Activated naive CD4-positive, alpha-beta T cell treated with anti-CD3 and anti-CD28 coated beads, Interleukin-2, amount 50 U/mL, for 16 hours (primary cell): ENCODE measurements at regions not wholly inside any gene's neighbourhood (a gene's known extent, or its start where the extent isn't known, plus 50 kb on each side); places are given as distances from the start of the nearest gene placed in this dataset.
"Not testable (repeated sequence)": the region's sequence is repeated elsewhere in the genome, so short reads cannot be mapped to it uniquely, and the experiment has no call there.

ENCODE experiments used
- DNase-seq: peaks from one replicate; pipeline ENCODE4 v3.0.0-alpha.2; 2020

- no peak for DNase-seq
Observed at GRCh38 chr12:131494741-131495524, 216.0 kb upstream of the SFSWAP start.

DNA sequence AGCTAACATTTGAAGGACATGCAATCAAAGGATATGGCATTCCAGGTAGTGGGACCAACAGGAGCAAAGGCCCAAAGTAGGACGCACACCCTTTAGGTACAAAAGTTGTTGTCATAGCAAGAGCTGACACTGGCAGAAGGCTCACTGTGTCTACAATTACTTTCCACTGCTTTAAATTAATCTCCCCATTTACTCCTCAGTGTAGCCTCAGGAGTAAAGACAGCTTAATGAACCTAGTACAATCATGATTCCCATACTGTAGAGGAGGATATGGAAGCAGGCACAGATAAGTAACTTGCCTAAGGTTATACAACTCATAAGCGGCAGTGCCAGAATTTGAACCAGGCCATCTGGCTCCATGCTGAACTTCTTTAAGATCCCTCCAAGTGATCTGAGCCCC is 212.9 kb upstream of the SFSWAP start:
- no peak for DNase-seq

DNA sequence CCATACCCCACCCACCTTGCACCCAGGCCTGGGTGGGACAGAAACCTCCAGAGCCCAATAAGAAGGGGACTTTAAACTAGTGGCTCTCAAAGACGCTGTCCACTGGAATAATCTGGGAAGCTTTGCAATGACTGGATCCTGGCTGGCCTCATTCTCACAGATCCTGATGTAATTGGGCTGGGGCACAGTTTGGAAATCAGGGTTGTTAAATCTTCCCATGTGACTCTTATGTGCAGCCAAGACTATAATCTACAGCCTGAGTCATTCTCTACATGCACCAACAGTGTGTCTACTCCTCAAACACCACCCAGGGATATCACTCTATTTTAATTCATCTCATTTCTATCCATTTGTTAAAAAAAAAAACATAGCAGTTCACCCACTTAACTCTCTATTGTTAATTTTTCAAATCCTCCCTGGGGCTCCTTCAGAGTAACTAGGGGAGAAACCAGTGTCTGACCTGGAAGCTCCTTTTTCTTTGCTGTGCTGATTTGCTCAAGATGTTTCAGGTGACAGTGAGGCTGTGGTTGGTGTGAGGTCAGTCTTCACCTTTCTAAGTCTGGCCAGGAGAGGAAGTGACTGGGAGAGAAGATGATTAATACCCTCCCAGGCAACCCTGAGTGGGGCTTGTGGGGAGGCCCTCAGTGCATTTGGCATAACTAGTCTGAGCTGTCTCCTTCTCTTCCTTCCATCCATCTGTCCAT is 211.6 kb upstream of the SFSWAP start:
- DNase-seq = no peak

DNA sequence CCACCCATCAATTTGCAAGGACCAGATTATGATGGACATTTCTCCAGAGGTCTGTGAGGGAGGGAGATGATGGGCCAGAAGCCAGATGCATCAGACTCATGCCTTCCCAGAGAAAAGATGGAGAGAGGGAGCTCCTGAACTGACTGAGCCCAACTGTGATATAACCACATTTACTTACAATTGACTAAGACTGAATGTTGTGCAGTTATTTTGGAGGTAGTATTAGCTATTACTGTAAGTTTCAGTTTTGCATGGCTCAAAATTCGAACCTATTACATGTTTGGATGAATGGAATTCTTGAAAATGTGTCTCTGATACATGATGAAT is 211.1 kb upstream of the SFSWAP start:
- no peak for DNase-seq

GRCh38 chr12:131500564-131500963 is 210.3 kb upstream of the SFSWAP start:
- no peak for DNase-seq

DNA sequence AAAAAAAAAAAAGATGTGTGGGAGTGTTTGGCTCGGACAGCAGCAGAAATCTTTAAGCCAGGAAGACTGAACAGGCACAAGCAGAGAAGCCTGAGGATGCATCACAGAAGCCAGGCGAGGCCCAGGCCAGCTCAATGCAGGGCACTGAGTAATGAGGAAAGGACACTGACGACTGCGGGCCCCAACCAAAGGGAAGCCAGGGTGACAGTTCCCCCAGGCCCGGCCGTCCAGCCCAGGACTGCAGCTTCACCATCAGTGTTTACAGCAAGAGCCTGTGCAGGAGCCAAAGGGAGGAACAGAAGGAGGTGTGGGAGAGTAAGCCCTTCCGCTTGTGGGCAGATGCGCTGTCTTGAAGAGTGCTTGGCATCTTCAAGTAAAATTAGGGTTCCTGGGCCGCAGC is 205.3 kb upstream of the SFSWAP start:
- no peak for DNase-seq

DNA sequence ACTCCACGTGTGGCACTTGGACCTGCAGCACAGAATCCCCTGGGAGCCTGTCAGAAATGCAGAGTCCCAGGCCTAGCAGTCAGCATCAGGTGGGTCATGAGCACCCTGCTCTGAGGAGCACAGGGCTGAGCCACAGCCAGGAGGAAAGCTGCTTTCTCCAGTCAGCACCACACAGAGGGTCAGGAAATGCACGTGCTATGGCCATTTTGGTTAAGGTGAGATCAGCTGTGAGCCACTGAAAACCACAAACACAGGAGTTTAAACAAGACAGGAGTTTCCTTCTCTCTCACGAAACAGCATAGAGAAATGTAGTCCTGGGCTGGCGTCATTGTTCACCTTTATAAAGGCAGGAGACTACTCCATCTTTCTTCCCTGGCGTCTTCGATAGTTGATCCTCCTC is 204.5 kb upstream of the SFSWAP start:
- DNase-seq = no peak

DNA sequence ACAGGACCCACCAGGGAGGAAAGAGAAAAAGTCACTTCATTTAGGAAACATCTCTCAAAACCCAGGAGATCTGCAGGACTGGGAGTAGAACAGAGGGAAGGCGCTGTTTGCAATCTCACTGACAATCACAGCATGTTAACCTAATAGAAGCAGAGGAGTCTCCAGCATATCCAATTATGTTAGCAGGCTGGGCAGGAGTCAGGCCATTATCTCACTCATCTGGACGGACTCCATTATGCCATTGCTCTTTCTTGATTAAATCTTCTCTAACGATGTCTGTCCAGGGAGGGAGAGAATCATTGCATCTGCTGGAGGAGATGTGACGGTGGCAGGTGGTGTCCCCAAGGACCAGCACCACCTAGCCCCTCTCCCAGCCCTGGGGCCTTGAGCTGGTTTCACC is 203.8 kb upstream of the SFSWAP start:
- no peak for DNase-seq

- no peak for DNase-seq
Observed at GRCh38 chr12:131507881-131508280, 203.0 kb upstream of the SFSWAP start.

GRCh38 chr12:131509701-131510100 is 201.2 kb upstream of the SFSWAP start:
- no peak for DNase-seq

- DNase-seq = no peak
Observed at GRCh38 chr12:131510431-131510830, 200.5 kb upstream of the SFSWAP start.

DNA sequence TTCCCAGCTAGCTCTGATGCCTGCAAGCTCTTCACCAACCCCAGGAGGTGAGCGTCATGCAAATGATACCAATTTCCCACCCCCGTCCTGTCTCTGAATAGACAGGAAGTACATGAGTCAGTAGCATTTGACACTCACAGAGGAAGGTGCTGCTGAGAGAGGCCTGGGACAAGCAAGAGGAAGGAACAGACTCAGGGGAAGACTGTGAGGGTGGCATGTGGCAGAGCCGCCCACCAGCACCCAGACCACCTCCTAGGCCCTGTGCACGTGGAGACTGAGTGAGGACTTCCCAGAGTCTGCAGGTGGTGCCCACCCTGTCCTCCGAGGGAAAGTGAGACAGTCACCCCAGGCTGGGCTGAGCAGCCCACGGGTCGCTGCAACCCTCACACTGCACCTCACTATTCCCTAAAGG is 199.5 kb upstream of the SFSWAP start:
- peak; percentile 53 for DNase-seq

- no peak for DNase-seq
Observed at GRCh38 chr12:131511803-131512561, 198.9 kb upstream of the SFSWAP start.

- DNase-seq = no peak
Observed at GRCh38 chr12:131513606-131514005, 197.3 kb upstream of the SFSWAP start.

DNA sequence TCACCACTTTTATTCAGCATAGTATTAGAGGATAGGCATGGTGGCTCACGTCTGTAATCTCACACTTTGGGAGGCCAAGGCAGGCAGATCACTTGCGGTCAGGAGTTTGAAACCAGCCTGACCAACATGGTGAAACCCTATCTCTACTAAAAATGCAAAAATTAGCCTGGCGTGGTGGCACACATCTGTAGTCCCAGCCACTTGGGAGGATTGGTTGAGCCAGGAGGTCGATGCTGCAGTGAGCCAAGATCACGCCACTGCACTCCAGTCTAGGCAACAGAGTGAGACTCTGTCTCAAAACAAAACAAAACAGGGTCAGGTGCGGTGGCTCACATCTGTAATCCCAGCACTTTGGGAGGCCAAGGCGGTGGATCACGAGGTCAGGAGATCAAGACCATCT is 190.3 kb upstream of the SFSWAP start:
- not testable (repeated sequence) for DNase-seq

DNA sequence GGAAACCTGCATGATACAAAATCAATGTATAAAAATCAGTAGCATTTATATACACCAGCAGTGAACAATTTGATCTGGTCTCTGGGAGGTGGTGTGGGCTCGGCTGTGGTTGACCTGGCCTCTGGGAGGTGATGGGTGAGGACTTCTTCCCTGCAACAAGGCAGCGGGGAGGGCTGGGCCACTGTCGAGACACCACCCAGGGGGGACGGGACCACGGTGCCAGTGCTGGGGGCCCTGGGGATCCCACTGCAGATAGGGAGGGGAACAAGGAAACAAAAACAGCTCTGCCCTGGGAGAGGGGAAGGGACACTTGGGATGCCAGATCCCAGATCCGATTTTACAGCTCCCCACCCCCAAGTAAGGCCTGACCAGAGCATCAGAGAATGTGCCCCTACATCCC is 189.6 kb upstream of the SFSWAP start:
- no peak for DNase-seq

- no peak for DNase-seq
Observed at GRCh38 chr12:131525795-131526508, 184.9 kb upstream of the SFSWAP start.

GRCh38 chr12:131527092-131527491 is 183.8 kb upstream of the SFSWAP start:
- DNase-seq = no peak

DNA sequence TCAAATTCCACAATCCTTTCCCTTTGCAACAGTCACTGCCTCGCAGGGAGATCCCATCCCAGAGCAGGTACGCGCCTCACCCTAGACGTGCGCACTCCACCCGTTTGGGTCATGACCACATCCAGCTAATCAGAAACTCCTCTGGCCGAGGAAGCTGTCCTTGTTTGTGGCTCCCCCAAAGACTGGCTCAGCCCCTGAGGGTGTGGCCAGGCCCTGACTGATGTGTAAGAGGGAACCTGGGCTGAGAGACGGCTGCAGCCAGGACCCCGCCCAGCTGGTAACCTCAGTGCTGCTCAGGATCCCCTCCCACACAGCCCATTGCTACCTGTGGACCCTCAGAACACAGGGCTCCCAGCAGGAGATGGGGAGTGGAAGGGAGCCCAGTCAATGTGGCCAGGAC is 183.2 kb upstream of the SFSWAP start:
- no peak for DNase-seq

- no peak for DNase-seq
Observed at GRCh38 chr12:131528144-131528543, 182.7 kb upstream of the SFSWAP start.

DNA sequence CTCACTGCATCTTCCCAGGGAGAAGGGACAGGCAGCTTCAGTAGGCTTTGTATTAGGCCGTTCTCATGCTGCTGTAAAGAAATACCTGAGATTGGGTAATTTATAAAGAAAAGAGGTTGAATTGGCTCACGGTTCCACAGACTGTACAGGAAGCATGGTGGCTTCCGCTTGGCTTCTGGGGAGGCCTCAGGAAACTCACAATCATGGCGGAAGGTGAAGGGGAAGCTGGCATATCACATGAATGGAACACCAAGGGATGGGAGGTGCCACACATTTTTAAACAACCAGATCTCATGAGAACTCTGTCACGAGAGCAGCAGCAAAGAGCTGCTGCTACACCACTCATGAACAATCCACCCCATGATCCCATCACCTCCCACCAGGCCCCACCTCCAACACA is 182.2 kb upstream of the SFSWAP start:
- no peak for DNase-seq

DNA sequence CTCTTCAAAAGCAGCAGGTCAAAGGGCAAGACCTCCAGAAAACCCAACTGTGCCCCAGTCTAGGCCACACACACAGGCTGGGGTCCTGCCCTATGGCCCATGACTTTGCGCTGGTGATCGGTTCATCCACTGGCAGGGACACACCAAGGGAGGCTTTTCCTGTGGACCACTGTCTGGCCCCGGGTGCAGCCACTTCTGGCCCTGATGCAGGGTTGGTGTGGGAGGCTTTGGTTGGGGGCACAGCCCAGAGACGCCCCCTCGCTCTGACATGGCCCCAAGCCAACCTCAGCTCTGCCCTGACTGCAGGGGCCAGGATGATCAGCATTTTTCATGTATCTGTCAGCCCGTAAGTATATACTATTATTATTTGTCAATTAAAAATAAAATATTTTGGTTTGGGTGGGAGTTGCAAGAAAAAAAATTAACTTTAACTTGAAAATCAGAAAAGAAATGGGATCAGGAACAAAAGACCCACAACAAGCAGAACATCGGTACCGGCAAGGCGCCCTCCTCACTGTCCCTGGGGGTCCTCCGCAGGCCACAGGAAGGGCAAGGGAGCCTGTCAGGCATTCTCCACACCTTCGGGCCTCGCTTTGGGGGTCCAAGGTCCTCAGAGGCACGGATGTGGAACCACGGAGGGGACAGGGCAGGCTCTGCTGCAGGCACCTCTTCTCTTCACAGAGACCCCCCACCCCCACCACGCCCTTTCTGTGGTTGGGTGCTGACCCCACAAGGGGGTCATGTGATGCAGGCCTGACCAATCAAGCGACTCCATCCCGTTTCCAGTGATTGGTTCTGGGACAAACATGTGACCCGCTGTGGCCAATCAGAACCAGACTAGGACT is 181.5 kb upstream of the SFSWAP start:
- DNase-seq = no peak

- DNase-seq = no peak
Observed at GRCh38 chr12:131530041-131530332, 180.9 kb upstream of the SFSWAP start.
